CD14-positive monocyte (primary cell): ENCODE measurements at regions not wholly inside any gene's neighbourhood (a gene's known extent, or its start where the extent isn't known, plus 50 kb on each side); places are given as distances from the start of the nearest gene placed in this dataset.

ENCODE experiments used
- DNase-seq, 3 donors: peaks; one replicate each; pipeline ENCODE4 v3.0.0-alpha.2; 2011 to 2022
- H2AFZ ChIP-seq: 2 replicates; pipeline ENCODE4 v1.6.0; 2012; ENCODE audit warnings: mild to moderate bottlenecking, low read depth, low read length, inconsistent platforms; ENCODE audit not compliant: insufficient read depth, poor library complexity, severe bottlenecking
- H3K27ac ChIP-seq, 2 donors: 1 replicate in 1 of 2; 2 replicates in 1 of 2; pipeline ENCODE4 v1.5.1; 2012 to 2013; ENCODE audit warnings: low read length in 2 of 2, control low read depth in 1 of 2, inconsistent platforms in 1 of 2, low read depth in 1 of 2, mild to moderate bottlenecking in 1 of 2
- H3K27me3 ChIP-seq, 2 donors: one replicate each; pipeline versions ENCODE4 v1.6.0 to v1.6.1; 2011 to 2013; ENCODE audit warnings: low read length in 2 of 2; ENCODE audit not compliant: control insufficient read depth in 2 of 2, insufficient read depth in 2 of 2
- H3K36me3 ChIP-seq, 2 donors: replicated peaks in 1 of 2; 1 replicate in 1 of 2; 2 replicates in 1 of 2; pipeline versions ENCODE4 v1.5.1 to v1.6.1; 2012 to 2013; ENCODE audit warnings: low read length in 2 of 2, control low read depth in 1 of 2, inconsistent platforms in 1 of 2, mild to moderate bottlenecking in 1 of 2; ENCODE audit not compliant: insufficient read depth in 2 of 2, control insufficient read depth in 1 of 2
- H3K4me1 ChIP-seq, 2 donors: 1 replicate in 1 of 2; 2 replicates in 1 of 2; pipeline versions ENCODE4 v1.5.1 to v1.6.1; 2012 to 2013; ENCODE audit warnings: low read length in 2 of 2, control low read depth in 1 of 2, inconsistent platforms in 1 of 2, mild to moderate bottlenecking in 1 of 2, moderate library complexity in 1 of 2; ENCODE audit not compliant: insufficient read depth in 2 of 2, control insufficient read depth in 1 of 2
- H3K4me2 ChIP-seq: replicated peaks from 2 replicates; pipeline ENCODE3; 2012; ENCODE audit warnings: low read length, moderate library complexity, mild to moderate bottlenecking; ENCODE audit not compliant: poor library complexity, severe bottlenecking; ENCODE audit errors: extremely low read depth
- H3K4me3 ChIP-seq, 3 experiments: fragments of 200-600 bp in 1 of 3; sonication (generic) in 1 of 3; replicated peaks in 1 of 3; 1 replicate in 2 of 3; 2 replicates in 1 of 3; pipeline ENCODE4 v1.5.1; 2011 to 2013; ENCODE audit warnings: low read length in 3 of 3, mild to moderate bottlenecking in 3 of 3, control low read depth in 2 of 3, low read depth in 2 of 3, inconsistent platforms in 1 of 3, moderate library complexity in 1 of 3
- H3K79me2 ChIP-seq: 2 replicates; pipeline ENCODE4 v1.6.0; 2012; ENCODE audit warnings: mild to moderate bottlenecking, control low read depth, inconsistent platforms, low read length, moderate library complexity; ENCODE audit not compliant: insufficient read depth
- H3K9ac ChIP-seq: 2 replicates; pipeline ENCODE4 v1.6.0; 2017; ENCODE audit warnings: low read length, mild to moderate bottlenecking; ENCODE audit not compliant: insufficient read depth, poor library complexity, severe bottlenecking
- H3K9me3 ChIP-seq, 2 donors: replicated peaks in 1 of 2; 1 replicate in 1 of 2; 2 replicates in 1 of 2; pipeline versions ENCODE4 v1.5.1 to v1.6.1; 2012 to 2013; ENCODE audit warnings: low read length in 2 of 2, control low read depth in 1 of 2; ENCODE audit not compliant: control insufficient read depth in 1 of 2, insufficient read depth in 1 of 2
- H4K20me1 ChIP-seq: 2 replicates; pipeline ENCODE4 v1.6.0; 2012; ENCODE audit warnings: mild to moderate bottlenecking, low read length, control low read depth, moderate library complexity; ENCODE audit not compliant: insufficient read depth
- H3K27ac Mint-ChIP-seq, 7 donors: one replicate each; pipeline ENCODE4 v1.8.0; 2020; ENCODE audit warnings: mild to moderate bottlenecking in 7 of 7, mixed read lengths in 7 of 7, moderate library complexity in 6 of 7, inconsistent platforms in 2 of 7
- H3K27me3 Mint-ChIP-seq, 3 donors: one replicate each; pipeline ENCODE4 v1.8.0; 2021 to 2022; ENCODE audit warnings: low read depth in 3 of 3, mild to moderate bottlenecking in 3 of 3, mixed read lengths in 3 of 3, moderate library complexity in 3 of 3, inconsistent platforms in 1 of 3
- H3K36me3 Mint-ChIP-seq, 2 donors: one replicate each; pipeline ENCODE4 v1.8.0; 2020; ENCODE audit warnings: mixed read lengths in 2 of 2, inconsistent platforms in 1 of 2, mild to moderate bottlenecking in 1 of 2
- H3K4me1 Mint-ChIP-seq: one replicate; pipeline ENCODE4 v1.8.0; 2020; ENCODE audit warnings: mild to moderate bottlenecking, mixed read lengths
- H3K4me3 Mint-ChIP-seq, 2 donors: one replicate each; pipeline ENCODE4 v1.8.0; 2020; ENCODE audit warnings: mild to moderate bottlenecking in 2 of 2, mixed read lengths in 2 of 2, moderate library complexity in 1 of 2
- H3K9me3 Mint-ChIP-seq, 7 donors: one replicate each; pipeline ENCODE4 v1.8.0; 2020 to 2022; ENCODE audit warnings: mixed read lengths in 7 of 7, mild to moderate bottlenecking in 6 of 7, moderate library complexity in 6 of 7, inconsistent platforms in 2 of 7
- WGBS: methylation state at CpG from one replicate; pipeline ENCODE4 v1.1.5; 2013; ENCODE audit warnings: missing lambda C conversion rate; ENCODE audit not compliant: insufficient coverage; 5-methylcytosine and 5-hydroxymethylcytosine counted together
- intact Hi-C, 2 donors: fragments of 100-400 bp; cut with micrococcal nuclease; formaldehyde crosslinking; loops; one replicate each; pipeline versions ENCODE4 v1.15.0 to v1.15.1; 2023
- TF ChIP-seq, protein P1 (sequence below): fragments of 200-600 bp; IDR thresholded peaks from one replicate; pipeline ENCODE4 v1.8.0; 2022; ENCODE audit warnings: antibody characterized with exemption, mild to moderate bottlenecking

DNA sequence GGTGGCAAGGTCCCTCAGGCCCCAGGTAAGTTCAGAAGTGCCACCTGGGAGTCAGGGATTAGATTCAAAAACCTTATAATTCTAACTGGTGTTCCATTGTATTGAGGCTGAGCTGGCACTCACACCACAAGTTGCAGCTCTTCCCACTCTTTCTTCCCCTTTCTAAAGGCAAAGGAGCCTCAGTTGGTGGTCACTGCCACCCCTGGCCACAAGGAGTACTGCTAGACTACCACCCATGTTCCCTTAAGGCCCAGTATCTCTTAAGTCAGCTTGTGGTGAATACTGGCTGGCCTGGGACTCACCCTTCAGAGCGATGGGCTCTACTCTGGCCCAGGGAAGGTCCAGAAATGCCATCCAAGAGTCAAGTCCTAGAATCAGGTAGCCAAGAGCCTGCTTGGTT, 421.1 kb upstream of the KHDRBS2 start:
- Mint-ChIP-seq H3K9me3 (peaks cover 10 to 27% (median 12%) of the 10 kb centered on the region in 7 donors), H3K4me3 (no peak overlapping the region), H3K27me3 (no peaks in the 10 kb centered on the region), H3K36me3 (no peaks in the 10 kb centered on the region), H3K27ac (no peak overlapping the region), H3K4me1 (no peaks in the 10 kb centered on the region)
- Histone ChIP-seq H3K79me2 (no peaks in the 10 kb centered on the region), H3K9me3 (peaks cover 37 to 38% of the 10 kb centered on the region in 2 donors), H3K27me3 (no peaks in the 10 kb centered on the region), H3K27ac (no peak overlapping the region), H2AFZ (no peak overlapping the region), H3K4me1 (no peaks in the 10 kb centered on the region), H4K20me1 (no peaks in the 10 kb centered on the region), H3K36me3 (no peaks in the 10 kb centered on the region), H3K4me2 (no peak overlapping the region), H3K4me3 (no peak overlapping the region), H3K9ac (no peak overlapping the region)
- WGBS = 100% methylated on average over 1 of the region's 1 CpG
- intact Hi-C loops = no loop called here
- TF ChIP-seq, protein P1, sequence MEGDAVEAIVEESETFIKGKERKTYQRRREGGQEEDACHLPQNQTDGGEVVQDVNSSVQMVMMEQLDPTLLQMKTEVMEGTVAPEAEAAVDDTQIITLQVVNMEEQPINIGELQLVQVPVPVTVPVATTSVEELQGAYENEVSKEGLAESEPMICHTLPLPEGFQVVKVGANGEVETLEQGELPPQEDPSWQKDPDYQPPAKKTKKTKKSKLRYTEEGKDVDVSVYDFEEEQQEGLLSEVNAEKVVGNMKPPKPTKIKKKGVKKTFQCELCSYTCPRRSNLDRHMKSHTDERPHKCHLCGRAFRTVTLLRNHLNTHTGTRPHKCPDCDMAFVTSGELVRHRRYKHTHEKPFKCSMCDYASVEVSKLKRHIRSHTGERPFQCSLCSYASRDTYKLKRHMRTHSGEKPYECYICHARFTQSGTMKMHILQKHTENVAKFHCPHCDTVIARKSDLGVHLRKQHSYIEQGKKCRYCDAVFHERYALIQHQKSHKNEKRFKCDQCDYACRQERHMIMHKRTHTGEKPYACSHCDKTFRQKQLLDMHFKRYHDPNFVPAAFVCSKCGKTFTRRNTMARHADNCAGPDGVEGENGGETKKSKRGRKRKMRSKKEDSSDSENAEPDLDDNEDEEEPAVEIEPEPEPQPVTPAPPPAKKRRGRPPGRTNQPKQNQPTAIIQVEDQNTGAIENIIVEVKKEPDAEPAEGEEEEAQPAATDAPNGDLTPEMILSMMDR = no peak
- no peak for DNase-seq

DNA sequence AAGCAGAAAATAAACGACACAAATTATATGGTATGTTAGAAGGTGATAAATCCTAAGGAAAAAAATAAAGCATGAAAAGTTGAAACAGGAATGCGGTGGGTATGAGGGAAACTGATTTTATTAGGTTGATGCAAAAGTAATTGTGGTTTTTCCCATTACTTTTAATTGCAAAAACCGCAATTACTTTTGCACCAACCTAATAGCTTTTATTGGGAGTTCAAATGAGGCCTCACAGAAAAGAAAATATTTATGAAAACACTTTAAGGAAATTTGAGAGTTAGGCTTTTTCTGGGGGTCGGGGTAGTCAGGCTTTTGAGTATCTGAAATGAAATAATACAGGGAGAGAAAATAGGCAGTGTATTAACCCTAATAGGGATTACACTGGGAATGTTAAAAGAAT, 397.0 kb upstream of the KHDRBS2 start:
- Mint-ChIP-seq H3K36me3 (no peaks in the 10 kb centered on the region), H3K4me1 (no peaks in the 10 kb centered on the region), H3K27me3 (peaks cover 0 to 1% (median 0%) of the 10 kb centered on the region in 3 donors), H3K27ac (no peak overlapping the region), H3K9me3 (peaks cover 4 to 20% (median 8%) of the 10 kb centered on the region in 7 donors), H3K4me3 (no peak overlapping the region)
- H3K4me2 ChIP-seq = no peak overlapping the region
- H3K79me2 ChIP-seq = no peaks in the 10 kb centered on the region
- intact Hi-C loops = no loop called here
- no peaks in the 10 kb centered on the region for H3K4me1 ChIP-seq
- no peaks in the 10 kb centered on the region for H3K36me3 ChIP-seq
- H4K20me1 ChIP-seq = no peaks in the 10 kb centered on the region
- no peak overlapping the region for H3K27ac ChIP-seq
- peaks cover 13 to 15% of the 10 kb centered on the region in 2 donors for H3K9me3 ChIP-seq
- no peak for DNase-seq
- H3K4me3 ChIP-seq = no peak overlapping the region
- H2AFZ ChIP-seq = no peak overlapping the region
- H3K9ac ChIP-seq = no peak overlapping the region
- no peaks in the 10 kb centered on the region for H3K27me3 ChIP-seq
- 71% methylated on average over 1 of the region's 4 CpGs for WGBS
- TF ChIP-seq, protein P1 = no peak
